ENCODE measurements at regions not wholly inside any gene's neighbourhood (a gene's known extent, or its start where the extent isn't known, plus 50 kb on each side); places are given as distances from the start of the nearest gene placed in this dataset.
"Not testable (repeated sequence)": the region's sequence is repeated elsewhere in the genome, so short reads cannot be mapped to it uniquely, and the experiment has no call there.

DNA sequence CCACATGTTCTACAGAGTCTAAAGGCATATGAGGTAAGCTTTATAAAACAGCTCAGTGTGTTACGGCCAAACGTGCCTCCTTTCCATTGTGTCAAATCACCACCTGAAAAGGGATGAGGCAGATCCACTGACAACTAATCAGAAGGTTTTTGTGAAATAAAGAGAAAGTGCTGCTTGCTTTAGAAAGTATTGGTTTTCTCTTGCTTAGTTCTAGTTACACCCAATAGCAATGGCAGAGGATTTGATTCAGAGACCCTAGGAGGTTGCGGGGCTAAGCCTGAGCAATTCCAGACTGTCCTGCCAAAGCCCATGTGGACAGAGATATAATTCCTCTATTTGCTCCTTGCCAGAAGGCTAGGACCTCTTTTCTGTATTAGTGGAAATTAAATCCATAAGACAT, 125.5 kb downstream of the SPRY1 start:
- DNase-seq (ENCODE audit: insufficient read length) = no peak
- FAIRE-seq = no peak
- TF ChIP-seq TAF1 (IDR thresholded peaks at IDR 0.05; ENCODE audit: borderline replicate concordance, low read depth, low read length) = no peak
- no peak for TF ChIP-seq POLR2AphosphoS5 (IDR thresholded peaks at IDR 0.05; ENCODE audit: low read depth, low read length)
- no peak for TF ChIP-seq POLR2A (IDR thresholded peaks at IDR 0.05; ENCODE audit: low read depth, low read length)

GRCh38 chr4:123522646-123523045, 126.1 kb downstream of the SPRY1 start:
- TF ChIP-seq TAF1 (IDR thresholded peaks at IDR 0.05; ENCODE audit: borderline replicate concordance, low read depth, low read length) (no peak), POLR2A (IDR thresholded peaks at IDR 0.05; ENCODE audit: low read depth, low read length) (no peak), POLR2AphosphoS5 (IDR thresholded peaks at IDR 0.05; ENCODE audit: low read depth, low read length) (no peak)
- DNase-seq (ENCODE audit: insufficient read length) = no peak
- FAIRE-seq = no peak

- FAIRE-seq (no peak), DNase-seq (ENCODE audit: insufficient read length) (no peak)
- TF ChIP-seq POLR2AphosphoS5 (IDR thresholded peaks at IDR 0.05; ENCODE audit: low read depth, low read length) = no peak
- no peak for TF ChIP-seq POLR2A (IDR thresholded peaks at IDR 0.05; ENCODE audit: low read depth, low read length)
- no peak for TF ChIP-seq TAF1 (IDR thresholded peaks at IDR 0.05; ENCODE audit: borderline replicate concordance, low read depth, low read length)
Measured at GRCh38 chr4:123524958-123525628, 128.5 kb downstream of the SPRY1 start.

DNA sequence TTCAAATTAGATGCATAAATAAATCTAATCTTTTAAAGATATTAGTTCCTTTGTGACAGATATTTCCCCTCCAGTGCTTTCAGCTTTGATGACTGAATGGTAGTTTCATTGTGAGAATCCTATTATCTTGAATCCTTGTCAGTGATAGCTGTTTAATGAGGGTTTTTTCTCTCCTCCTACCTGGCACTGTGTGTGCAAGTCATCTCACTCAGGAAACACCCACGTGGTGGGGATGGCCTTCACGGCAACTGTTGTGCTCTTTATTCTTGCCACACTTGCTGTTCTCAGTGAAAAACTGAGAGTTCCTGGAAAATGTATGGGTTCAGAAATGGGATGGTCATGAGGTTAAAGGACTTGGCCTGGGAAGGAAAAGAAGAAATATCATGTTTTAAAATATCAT, 129.9 kb downstream of the SPRY1 start:
- DNase-seq (ENCODE audit: insufficient read length) = no peak
- TF ChIP-seq TAF1 (IDR thresholded peaks at IDR 0.05; ENCODE audit: borderline replicate concordance, low read depth, low read length) (no peak), POLR2AphosphoS5 (IDR thresholded peaks at IDR 0.05; ENCODE audit: low read depth, low read length) (no peak), POLR2A (IDR thresholded peaks at IDR 0.05; ENCODE audit: low read depth, low read length) (no peak)
- FAIRE-seq = no peak

DNA sequence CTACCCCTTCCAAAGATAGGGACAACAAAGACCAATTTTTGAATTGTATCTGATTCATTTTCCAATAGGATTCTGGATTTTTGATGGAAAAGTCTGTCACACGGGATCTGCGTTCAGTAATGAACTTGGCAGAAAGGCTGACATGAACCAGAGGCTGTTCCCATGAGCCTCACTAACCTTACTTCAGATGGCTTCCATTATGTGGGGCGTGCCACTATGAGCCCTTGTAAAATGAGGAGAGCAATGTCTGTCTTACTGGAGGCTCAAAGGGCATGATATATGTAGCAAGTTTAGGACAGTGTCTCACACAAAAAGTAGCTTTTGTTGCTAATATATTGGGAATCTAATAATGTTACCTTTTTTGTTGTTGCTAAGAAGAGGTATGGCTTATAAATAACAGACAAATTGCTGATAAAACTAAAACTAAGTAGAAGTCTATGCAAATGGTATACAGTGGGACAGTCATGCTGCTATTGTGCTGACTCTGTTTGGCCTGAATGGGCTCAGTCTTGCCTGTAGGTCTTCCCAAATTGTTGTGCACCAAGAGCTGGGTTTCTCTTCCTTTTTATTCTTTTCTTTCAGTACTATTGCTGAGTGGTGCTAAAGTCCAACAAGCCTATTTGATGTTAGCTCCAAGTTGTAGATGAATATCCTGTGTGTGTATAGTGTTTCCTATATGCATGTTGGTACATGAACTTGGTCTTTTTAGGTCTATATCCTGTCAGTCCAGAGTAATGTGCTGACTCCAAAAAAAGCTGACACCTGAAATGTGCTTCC, 132.1 kb downstream of the SPRY1 start:
- TF ChIP-seq POLR2AphosphoS5 (IDR thresholded peaks at IDR 0.05; ENCODE audit: low read depth, low read length) (no peak), POLR2A (IDR thresholded peaks at IDR 0.05; ENCODE audit: low read depth, low read length) (no peak), TAF1 (IDR thresholded peaks at IDR 0.05; ENCODE audit: borderline replicate concordance, low read depth, low read length) (no peak)
- DNase-seq (ENCODE audit: insufficient read length) (no peak), FAIRE-seq (no peak)

GRCh38 chr4:123529278-123529568, 132.6 kb downstream of the SPRY1 start:
- FAIRE-seq = no peak
- DNase-seq (ENCODE audit: insufficient read length) = no peak
- TF ChIP-seq POLR2A (IDR thresholded peaks at IDR 0.05; ENCODE audit: low read depth, low read length) = no peak
- TF ChIP-seq TAF1 (IDR thresholded peaks at IDR 0.05; ENCODE audit: borderline replicate concordance, low read depth, low read length) = no peak
- no peak for TF ChIP-seq POLR2AphosphoS5 (IDR thresholded peaks at IDR 0.05; ENCODE audit: low read depth, low read length)

GRCh38 chr4:123530357-123530756, 133.8 kb downstream of the SPRY1 start:
- TF ChIP-seq TAF1 (IDR thresholded peaks at IDR 0.05; ENCODE audit: borderline replicate concordance, low read depth, low read length) (no peak), POLR2AphosphoS5 (IDR thresholded peaks at IDR 0.05; ENCODE audit: low read depth, low read length) (no peak), POLR2A (IDR thresholded peaks at IDR 0.05; ENCODE audit: low read depth, low read length) (no peak)
- FAIRE-seq (no peak), DNase-seq (ENCODE audit: insufficient read length) (no peak)

DNA sequence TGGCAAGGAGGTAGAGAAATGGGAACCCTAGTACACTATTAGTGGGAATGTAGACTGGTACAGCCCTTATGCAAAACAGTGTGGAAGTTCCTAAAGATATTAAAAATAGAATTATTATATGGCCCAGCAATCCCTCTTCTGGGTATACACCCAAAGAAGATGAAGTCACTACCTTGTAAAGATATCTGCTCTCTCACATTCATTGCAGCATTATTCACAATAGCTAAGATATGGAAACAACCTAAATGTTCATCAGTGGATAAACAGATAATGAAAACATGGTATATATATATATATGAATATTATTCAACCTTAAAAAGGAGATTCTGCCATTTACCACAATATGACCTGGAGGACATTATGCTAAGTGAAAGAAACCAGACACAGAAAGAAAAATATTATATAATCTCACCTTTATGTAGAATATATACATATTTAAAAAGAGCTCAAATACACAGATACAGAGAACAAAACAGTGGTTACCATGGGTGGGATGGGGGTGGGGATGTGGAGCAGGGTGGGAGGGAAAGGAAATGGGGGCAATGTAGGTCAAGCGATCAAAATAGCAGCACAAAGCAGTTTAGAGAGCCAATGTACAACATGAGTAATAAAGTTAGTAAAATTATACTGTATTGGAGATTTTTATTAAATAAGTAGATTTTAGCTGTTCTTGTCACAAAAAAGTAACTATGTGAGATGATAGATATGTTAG, 138.6 kb downstream of the SPRY1 start:
- DNase-seq (ENCODE audit: insufficient read length) (no peak), FAIRE-seq (no peak)
- TF ChIP-seq TAF1 (IDR thresholded peaks at IDR 0.05; ENCODE audit: borderline replicate concordance, low read depth, low read length) = no peak
- TF ChIP-seq POLR2A (IDR thresholded peaks at IDR 0.05; ENCODE audit: low read depth, low read length) = no peak
- no peak for TF ChIP-seq POLR2AphosphoS5 (IDR thresholded peaks at IDR 0.05; ENCODE audit: low read depth, low read length)

- FAIRE-seq = no peak
- DNase-seq (ENCODE audit: insufficient read length) = no peak
- TF ChIP-seq TAF1 (IDR thresholded peaks at IDR 0.05; ENCODE audit: borderline replicate concordance, low read depth, low read length) = no peak
- TF ChIP-seq POLR2AphosphoS5 (IDR thresholded peaks at IDR 0.05; ENCODE audit: low read depth, low read length) = no peak
- no peak for TF ChIP-seq POLR2A (IDR thresholded peaks at IDR 0.05; ENCODE audit: low read depth, low read length)
Measured at GRCh38 chr4:123536225-123536624, 139.6 kb downstream of the SPRY1 start.

DNA sequence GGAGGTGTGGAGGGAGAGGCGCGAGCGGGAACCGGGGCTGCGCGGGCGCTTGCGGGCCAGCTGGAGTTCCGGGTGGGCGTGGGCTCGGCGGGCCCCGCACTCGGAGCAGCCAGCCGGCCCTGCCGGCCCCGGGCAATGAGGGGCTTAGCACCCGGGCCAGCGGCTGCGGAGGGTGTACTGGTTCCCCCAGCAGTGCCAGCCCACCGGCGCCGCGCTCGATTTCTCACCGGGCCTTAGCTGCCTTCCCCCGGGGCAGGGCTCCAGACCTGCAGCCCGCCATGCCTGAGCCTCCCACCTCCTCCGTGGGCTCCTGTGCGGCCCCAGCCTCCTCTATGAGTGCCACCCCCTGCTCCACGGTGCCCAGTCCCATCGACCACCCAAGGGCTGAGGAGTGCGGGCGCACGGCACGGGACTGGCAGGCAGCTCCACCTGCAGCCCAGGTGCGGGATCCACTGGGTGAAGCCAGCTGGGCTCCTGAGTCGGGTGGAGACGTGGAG, 141.4 kb downstream of the SPRY1 start:
- not testable (repeated sequence) for DNase-seq (ENCODE audit: insufficient read length); FAIRE-seq

DNA sequence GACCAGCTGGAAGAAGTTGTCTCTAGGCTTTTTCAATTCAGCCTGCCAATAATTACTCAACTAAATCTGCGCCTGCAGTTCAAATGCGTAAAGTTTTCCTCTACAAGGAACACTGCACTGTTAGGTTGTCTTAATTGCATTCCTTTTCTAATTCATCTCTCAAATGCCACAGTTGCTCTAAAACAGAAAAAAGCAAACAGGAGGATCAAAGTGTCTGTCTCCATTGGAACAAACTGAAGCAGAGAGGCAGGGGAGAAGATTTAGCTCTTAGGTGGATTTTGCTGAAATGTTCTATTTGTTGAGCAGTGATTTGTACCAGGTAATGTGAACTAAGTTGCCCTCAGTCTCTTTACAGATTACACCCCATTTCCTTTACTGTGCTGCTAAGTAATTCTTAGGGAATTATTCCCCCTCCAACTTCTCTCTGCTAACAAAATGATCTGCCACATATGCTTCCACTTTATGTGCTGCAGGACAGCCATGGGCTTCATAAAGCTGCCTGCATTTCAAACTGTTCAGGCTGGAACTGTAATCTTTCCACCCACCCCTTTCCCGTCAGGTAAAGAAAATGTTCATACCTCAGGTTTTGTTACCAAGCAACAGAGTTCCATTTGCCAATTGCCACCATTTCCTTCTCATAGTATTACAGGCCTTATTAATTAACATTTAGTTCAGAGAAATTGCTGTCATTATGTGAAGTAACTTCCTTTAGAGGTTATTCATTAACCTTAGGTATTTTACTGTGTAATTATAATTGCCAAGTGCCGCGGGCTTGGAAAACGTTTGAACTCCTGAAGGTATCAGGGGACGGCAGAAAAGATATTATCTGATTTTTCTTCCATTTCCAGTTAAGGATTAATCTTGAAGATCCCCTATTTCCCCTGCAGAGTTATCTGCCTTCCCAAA, 149.3 kb downstream of the SPRY1 start:
- no peak for DNase-seq (ENCODE audit: insufficient read length)
- FAIRE-seq = no peak
- TF ChIP-seq TAF1 (IDR thresholded peaks at IDR 0.05; ENCODE audit: borderline replicate concordance, low read depth, low read length) = no peak
- no peak for TF ChIP-seq POLR2AphosphoS5 (IDR thresholded peaks at IDR 0.05; ENCODE audit: low read depth, low read length)
- TF ChIP-seq POLR2A (IDR thresholded peaks at IDR 0.05; ENCODE audit: low read depth, low read length) = no peak

All from GM12892 (cell line).